H9 (cell line): ENCODE measurements at regions not wholly inside any gene's neighbourhood (a gene's known extent, or its start where the extent isn't known, plus 50 kb on each side); places are given as distances from the start of the nearest gene placed in this dataset.

Experiments
- DNase-seq: peaks from one replicate; pipeline ENCODE4 v3.0.0-alpha.2; 2017
- H2AFZ ChIP-seq: one replicate; pipeline ENCODE4 v1.6.1; 2013; ENCODE audit warnings: mild to moderate bottlenecking, low read length, control low read depth, moderate library complexity
- H2AK5ac ChIP-seq: 2 replicates; pipeline ENCODE4 v1.6.1; 2013; ENCODE audit warnings: low read length, control low read depth, mixed read lengths; ENCODE audit not compliant: insufficient read length
- H2BK120ac ChIP-seq: one replicate; pipeline ENCODE4 v1.6.1; 2013; ENCODE audit warnings: low read depth, mild to moderate bottlenecking, low read length, control low read depth, inconsistent platforms; ENCODE audit not compliant: poor library complexity, severe bottlenecking
- H2BK12ac ChIP-seq: 2 replicates; pipeline ENCODE4 v1.6.1; 2013; ENCODE audit warnings: low read length, control low read depth, mixed read lengths, low read depth; ENCODE audit not compliant: insufficient read length
- H2BK15ac ChIP-seq: 2 replicates; pipeline ENCODE4 v1.6.1; 2013; ENCODE audit warnings: low read depth, low read length, control low read depth
- H2BK20ac ChIP-seq: one replicate; pipeline ENCODE4 v1.6.1; 2013; ENCODE audit warnings: low read depth, mild to moderate bottlenecking, low read length, control low read depth, inconsistent platforms; ENCODE audit not compliant: poor library complexity, severe bottlenecking
- H2BK5ac ChIP-seq: 2 replicates; pipeline ENCODE4 v1.6.1; 2013; ENCODE audit warnings: low read length, control low read depth, mixed read lengths; ENCODE audit not compliant: insufficient read length
- H3K14ac ChIP-seq: 2 replicates; pipeline ENCODE4 v1.6.1; 2013; ENCODE audit warnings: low read length, control low read depth; ENCODE audit not compliant: insufficient read depth
- H3K18ac ChIP-seq: 2 replicates; pipeline ENCODE4 v1.6.1; 2013; ENCODE audit warnings: low read depth, mild to moderate bottlenecking, mixed read lengths, low read length, control low read depth; ENCODE audit not compliant: insufficient read length
- H3K23ac ChIP-seq: 2 replicates; pipeline ENCODE4 v1.6.1; 2013; ENCODE audit warnings: low read length, control low read depth, mixed read lengths, low read depth; ENCODE audit not compliant: insufficient read length
- H3K23me2 ChIP-seq: 2 replicates; pipeline ENCODE4 v1.6.1; 2013; ENCODE audit warnings: low read depth, mild to moderate bottlenecking, mixed read lengths, low read length, control low read depth; ENCODE audit not compliant: insufficient read length, poor library complexity, severe bottlenecking
- H3K27ac ChIP-seq: 2 replicates; pipeline ENCODE4 v1.5.1; 2013; ENCODE audit warnings: low read length, control low read depth, mixed read lengths, low read depth; ENCODE audit not compliant: insufficient read length
- H3K27me3 ChIP-seq: 2 replicates; pipeline ENCODE4 v1.6.1; 2013; ENCODE audit warnings: low read length, control low read depth, inconsistent platforms; ENCODE audit not compliant: insufficient read depth
- H3K4ac ChIP-seq: 2 replicates; pipeline ENCODE4 v1.6.1; 2013; ENCODE audit warnings: low read depth, mild to moderate bottlenecking, control low read depth, inconsistent platforms, low read length, moderate library complexity
- H3K4me1 ChIP-seq: 2 replicates; pipeline ENCODE4 v1.6.1; 2013; ENCODE audit warnings: low read length, control low read depth, inconsistent platforms; ENCODE audit not compliant: insufficient read depth
- H3K4me2 ChIP-seq: 2 replicates; pipeline ENCODE4 v1.6.1; 2013; ENCODE audit warnings: low read length, control low read depth, mixed read lengths; ENCODE audit not compliant: insufficient read length, insufficient read depth
- H3K56ac ChIP-seq: 2 replicates; pipeline ENCODE4 v1.6.1; 2013; ENCODE audit warnings: low read depth, mild to moderate bottlenecking, mixed read lengths, low read length, control low read depth; ENCODE audit not compliant: insufficient read length
- H3K79me1 ChIP-seq: 2 replicates; pipeline ENCODE4 v1.6.1; 2013; ENCODE audit warnings: low read depth, mild to moderate bottlenecking, moderate library complexity, low read length, control low read depth, inconsistent platforms; ENCODE audit not compliant: insufficient read depth, poor library complexity, severe bottlenecking
- H3K79me2 ChIP-seq: 2 replicates; pipeline ENCODE4 v1.6.1; 2013; ENCODE audit warnings: low read length, control low read depth, inconsistent platforms; ENCODE audit not compliant: insufficient read depth
- H3K9ac ChIP-seq: 2 replicates; pipeline ENCODE4 v1.6.1; 2013; ENCODE audit warnings: low read length, control low read depth, mixed read lengths; ENCODE audit not compliant: insufficient read length; ENCODE audit errors: extremely low read depth
- H3K9me3 ChIP-seq: one replicate; pipeline ENCODE4 v1.6.1; 2013; ENCODE audit warnings: low read depth, low read length, inconsistent platforms; ENCODE audit not compliant: control insufficient read depth
- H3T11ph ChIP-seq: one replicate; pipeline ENCODE4 v1.6.1; 2013; ENCODE audit warnings: mild to moderate bottlenecking, low read length, control low read depth, inconsistent platforms
- H4K20me1 ChIP-seq: one replicate; pipeline ENCODE4 v1.6.1; 2013; ENCODE audit not compliant: control insufficient read depth, insufficient read length, insufficient read depth
- H4K5ac ChIP-seq: 2 replicates; pipeline ENCODE4 v1.6.1; 2013; ENCODE audit warnings: low read depth, mild to moderate bottlenecking, mixed read lengths, low read length, control low read depth; ENCODE audit not compliant: insufficient read length
- H4K8ac ChIP-seq: replicated peaks from 2 replicates; pipeline ENCODE4 v1.6.1; 2013; ENCODE audit warnings: low read length, control low read depth, mixed read lengths, low read depth; ENCODE audit not compliant: insufficient read length
- H4K91ac ChIP-seq: 2 replicates; pipeline ENCODE4 v1.6.1; 2013; ENCODE audit warnings: low read depth, mild to moderate bottlenecking, moderate library complexity, mixed read lengths, low read length, control low read depth; ENCODE audit not compliant: insufficient read length
- H3K27ac Mint-ChIP-seq, 3 experiments: 2 replicates in 2 of 3; 3 replicates in 1 of 3; pipeline ENCODE4 v1.8.0; 2020 to 2021; ENCODE audit warnings: mixed read lengths in 3 of 3, mild to moderate bottlenecking in 1 of 3, moderate library complexity in 1 of 3
- H3K27me3 Mint-ChIP-seq: 2 replicates; pipeline ENCODE4 v1.8.0; 2021; ENCODE audit warnings: low read depth, mild to moderate bottlenecking, moderate library complexity, mixed read lengths
- H3K36me3 Mint-ChIP-seq, 3 experiments: 2 replicates in 2 of 3; 3 replicates in 1 of 3; pipeline ENCODE4 v1.8.0; 2020 to 2021; ENCODE audit warnings: low read depth in 3 of 3, mixed read lengths in 3 of 3; ENCODE audit not compliant: insufficient read depth in 1 of 3
- H3K4me1 Mint-ChIP-seq, 2 experiments: 2 replicates each; pipeline ENCODE4 v1.8.0; 2020; ENCODE audit warnings: mixed read lengths in 2 of 2
- H3K4me3 Mint-ChIP-seq, 2 experiments: 2 replicates in 1 of 2; 3 replicates in 1 of 2; pipeline ENCODE4 v1.8.0; 2020 to 2021; ENCODE audit warnings: mild to moderate bottlenecking in 2 of 2, mixed read lengths in 2 of 2, moderate library complexity in 1 of 2
- H3K9me3 Mint-ChIP-seq, 2 experiments: 2 replicates in 1 of 2; 3 replicates in 1 of 2; pipeline ENCODE4 v1.8.0; 2020; ENCODE audit warnings: mild to moderate bottlenecking in 2 of 2, mixed read lengths in 2 of 2, moderate library complexity in 1 of 2
- WGBS: extraction: QIAGEN DNeasy Blood & Tissue Kit; methylation state at CpG from one replicate; pipeline ENCODE4 v1.1.7; 2013; ENCODE audit warnings: missing lambda C conversion rate, low lambda C conversion rate, mixed read lengths; ENCODE audit not compliant: insufficient read length; ENCODE audit errors: extremely low coverage; 5-methylcytosine and 5-hydroxymethylcytosine counted together
- TF ChIP-seq, protein P1 (sequence below): fragments of 200-600 bp; sonication (generic); conservative IDR thresholded peaks from 3 replicates; pipeline ENCODE4 v1.8.0; 2021; ENCODE audit warnings: antibody characterized with exemption, mild to moderate bottlenecking

GRCh38 chr1:22287946-22288520 is 145.1 kb upstream of the WNT4 start:
- no peak overlapping the region for H2AFZ ChIP-seq
- H3K9ac ChIP-seq, result no peak overlapping the region
- H4K8ac ChIP-seq, result no peak overlapping the region
- H3K79me1 ChIP-seq, result no peaks in the 10 kb centered on the region
- H2BK120ac ChIP-seq, result no peak overlapping the region
- no peak overlapping the region for H3K4me3 Mint-ChIP-seq
- no peaks in the 10 kb centered on the region for H3K9me3 ChIP-seq
- no peak overlapping the region for H3K27ac ChIP-seq
- no peaks in the 10 kb centered on the region for H4K20me1 ChIP-seq
- H3K4ac ChIP-seq, result no peak overlapping the region
- H3K14ac ChIP-seq, result no peak overlapping the region
- H3K9me3 Mint-ChIP-seq, result no peaks in the 10 kb centered on the region; a peak in 1 of 5 replicates
- no peak overlapping the region for H3K23ac ChIP-seq
- peaks cover 9 to 15% of the 10 kb centered on the region in 2 experiments; a peak in 3 of 4 replicates for H3K4me1 Mint-ChIP-seq
- H2BK20ac ChIP-seq, result no peak overlapping the region
- no peak for DNase-seq
- no peaks in the 10 kb centered on the region for H3K36me3 Mint-ChIP-seq
- no peak overlapping the region for H3K4me2 ChIP-seq
- no peak overlapping the region for H3K56ac ChIP-seq
- H3K18ac ChIP-seq, result no peak overlapping the region
- H2BK5ac ChIP-seq, result no peak overlapping the region
- no peaks in the 10 kb centered on the region for H3K27me3 ChIP-seq
- no peaks in the 10 kb centered on the region for H3K4me1 ChIP-seq
- no peak overlapping the region for H2AK5ac ChIP-seq
- no peaks in the 10 kb centered on the region for H3K23me2 ChIP-seq
- no peaks in the 10 kb centered on the region for H3K79me2 ChIP-seq
- WGBS, result no CpG with 5 or more reads among the region's 15 CpGs
- H3K27me3 Mint-ChIP-seq, result peaks cover 3% of the 10 kb centered on the region
- no peak overlapping the region for H4K5ac ChIP-seq
- H2BK15ac ChIP-seq, result no peak overlapping the region
- TF ChIP-seq, protein P1, sequence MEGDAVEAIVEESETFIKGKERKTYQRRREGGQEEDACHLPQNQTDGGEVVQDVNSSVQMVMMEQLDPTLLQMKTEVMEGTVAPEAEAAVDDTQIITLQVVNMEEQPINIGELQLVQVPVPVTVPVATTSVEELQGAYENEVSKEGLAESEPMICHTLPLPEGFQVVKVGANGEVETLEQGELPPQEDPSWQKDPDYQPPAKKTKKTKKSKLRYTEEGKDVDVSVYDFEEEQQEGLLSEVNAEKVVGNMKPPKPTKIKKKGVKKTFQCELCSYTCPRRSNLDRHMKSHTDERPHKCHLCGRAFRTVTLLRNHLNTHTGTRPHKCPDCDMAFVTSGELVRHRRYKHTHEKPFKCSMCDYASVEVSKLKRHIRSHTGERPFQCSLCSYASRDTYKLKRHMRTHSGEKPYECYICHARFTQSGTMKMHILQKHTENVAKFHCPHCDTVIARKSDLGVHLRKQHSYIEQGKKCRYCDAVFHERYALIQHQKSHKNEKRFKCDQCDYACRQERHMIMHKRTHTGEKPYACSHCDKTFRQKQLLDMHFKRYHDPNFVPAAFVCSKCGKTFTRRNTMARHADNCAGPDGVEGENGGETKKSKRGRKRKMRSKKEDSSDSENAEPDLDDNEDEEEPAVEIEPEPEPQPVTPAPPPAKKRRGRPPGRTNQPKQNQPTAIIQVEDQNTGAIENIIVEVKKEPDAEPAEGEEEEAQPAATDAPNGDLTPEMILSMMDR, result no peak
- no peak overlapping the region; a peak in 1 of 7 replicates for H3K27ac Mint-ChIP-seq
- no peak overlapping the region for H4K91ac ChIP-seq
- H3T11ph ChIP-seq, result no peak overlapping the region
- H2BK12ac ChIP-seq, result no peak overlapping the region
